ENCODE measurements at regions not wholly inside any gene's neighbourhood (a gene's known extent, or its start where the extent isn't known, plus 50 kb on each side); places are given as distances from the start of the nearest gene placed in this dataset.

GRCh38 chr3:154716170-154716569, 286.2 kb upstream of the GPR149 start:
- Histone ChIP-seq H3K9me3 (ENCODE audit: low read length) (no peaks in the 10 kb centered on the region), H3K79me2 (ENCODE audit: insufficient read depth, low read length) (no peaks in the 10 kb centered on the region), H3K36me3 (ENCODE audit: insufficient read depth, low read length) (no peaks in the 10 kb centered on the region), H3K27ac (ENCODE audit: low read depth, low read length, poor library complexity, severe bottlenecking) (no peak overlapping the region), H3K4me1 (ENCODE audit: insufficient read depth, low read length, severe bottlenecking) (no peaks in the 10 kb centered on the region), H3K4me2 (ENCODE audit: low read length) (no peak overlapping the region), H3K9ac (ENCODE audit: low read length) (no peak overlapping the region), H3K4me3 (ENCODE audit: low read depth, low read length, poor library complexity, severe bottlenecking) (no peak overlapping the region), H3K9me2 (ENCODE audit: low read depth, low read length) (no peaks in the 10 kb centered on the region), H4K20me1 (ENCODE audit: insufficient read depth, low read length) (no peaks in the 10 kb centered on the region), H3F3A (ENCODE audit: insufficient read depth, low read length) (no peaks in the 10 kb centered on the region), H3K27me3 (ENCODE audit: insufficient read depth, low read length) (no peaks in the 10 kb centered on the region), H2AFZ (ENCODE audit: low read length) (no peak overlapping the region)
- no peak for TF ChIP-seq EZH2 (IDR thresholded peaks at IDR 0.05; ENCODE audit: borderline replicate concordance, low read length)
- no peak for TF ChIP-seq CTCF (IDR thresholded peaks at IDR 0.05; ENCODE audit: low read length)

DNA sequence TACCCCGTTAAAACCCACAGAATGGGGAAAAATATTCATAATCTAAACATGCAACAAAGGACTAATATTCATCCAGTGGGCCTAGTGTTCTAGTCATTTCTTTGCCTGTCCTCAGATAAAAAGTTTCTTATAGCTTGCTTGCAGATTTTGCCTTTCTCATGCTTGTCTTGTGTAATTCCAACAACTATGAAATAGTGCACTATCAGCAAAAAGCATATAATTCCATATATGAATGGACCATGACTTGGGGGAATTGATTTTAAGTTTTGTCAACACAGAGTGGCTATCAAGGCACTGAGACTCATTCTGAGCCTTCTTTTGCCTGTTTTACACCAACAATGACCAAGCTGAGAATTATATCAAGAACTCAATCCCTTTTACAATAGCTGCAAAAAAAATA, 278.6 kb upstream of the GPR149 start:
- no peak overlapping the region for H2AFZ ChIP-seq (ENCODE audit: low read length)
- no peaks in the 10 kb centered on the region for H3F3A ChIP-seq (ENCODE audit: insufficient read depth, low read length)
- no peaks in the 10 kb centered on the region for H3K9me3 ChIP-seq (ENCODE audit: low read length)
- H3K27me3 ChIP-seq (ENCODE audit: insufficient read depth, low read length) = no peaks in the 10 kb centered on the region
- H3K9ac ChIP-seq (ENCODE audit: low read length) = no peak overlapping the region
- H4K20me1 ChIP-seq (ENCODE audit: insufficient read depth, low read length) = no peaks in the 10 kb centered on the region
- no peaks in the 10 kb centered on the region for H3K36me3 ChIP-seq (ENCODE audit: insufficient read depth, low read length)
- no peaks in the 10 kb centered on the region for H3K4me1 ChIP-seq (ENCODE audit: insufficient read depth, low read length, severe bottlenecking)
- H3K9me2 ChIP-seq (ENCODE audit: low read depth, low read length) = no peaks in the 10 kb centered on the region
- H3K27ac ChIP-seq (ENCODE audit: low read depth, low read length, poor library complexity, severe bottlenecking) = no peak overlapping the region
- no peak overlapping the region for H3K4me2 ChIP-seq (ENCODE audit: low read length)
- no peak overlapping the region for H3K4me3 ChIP-seq (ENCODE audit: low read depth, low read length, poor library complexity, severe bottlenecking)
- TF ChIP-seq CTCF (IDR thresholded peaks at IDR 0.05; ENCODE audit: low read length) (no peak), EZH2 (IDR thresholded peaks at IDR 0.05; ENCODE audit: borderline replicate concordance, low read length) (no peak)
- H3K79me2 ChIP-seq (ENCODE audit: insufficient read depth, low read length) = no peaks in the 10 kb centered on the region

- Histone ChIP-seq H3K4me2 (ENCODE audit: low read length) (no peak overlapping the region), H3K27me3 (ENCODE audit: insufficient read depth, low read length) (no peaks in the 10 kb centered on the region), H3K9me2 (ENCODE audit: low read depth, low read length) (no peaks in the 10 kb centered on the region), H3K36me3 (ENCODE audit: insufficient read depth, low read length) (no peaks in the 10 kb centered on the region), H3K27ac (ENCODE audit: low read depth, low read length, poor library complexity, severe bottlenecking) (no peak overlapping the region), H3F3A (ENCODE audit: insufficient read depth, low read length) (no peaks in the 10 kb centered on the region), H3K9ac (ENCODE audit: low read length) (no peak overlapping the region), H4K20me1 (ENCODE audit: insufficient read depth, low read length) (no peaks in the 10 kb centered on the region), H3K79me2 (ENCODE audit: insufficient read depth, low read length) (no peaks in the 10 kb centered on the region), H3K9me3 (ENCODE audit: low read length) (no peaks in the 10 kb centered on the region), H3K4me3 (ENCODE audit: low read depth, low read length, poor library complexity, severe bottlenecking) (no peak overlapping the region), H3K4me1 (ENCODE audit: insufficient read depth, low read length, severe bottlenecking) (no peaks in the 10 kb centered on the region), H2AFZ (ENCODE audit: low read length) (no peak overlapping the region)
- TF ChIP-seq EZH2 (IDR thresholded peaks at IDR 0.05; ENCODE audit: borderline replicate concordance, low read length) (no peak), CTCF (IDR thresholded peaks at IDR 0.05; ENCODE audit: low read length) (no peak)
Measured at GRCh38 chr3:154701055-154701454, 271.1 kb upstream of the GPR149 start.

Data from OCI-LY1 (cell line).